Activated CD8-positive, alpha-beta T cell treated with anti-CD3 and anti-CD28 coated beads for 36 hours (primary cell): ENCODE measurements at regions not wholly inside any gene's neighbourhood (a gene's known extent, or its start where the extent isn't known, plus 50 kb on each side); places are given as distances from the start of the nearest gene placed in this dataset.

Experiments
- ATAC-seq: fragments of 200-7000 bp; cut with Tn5 transposase; one replicate; pipeline ENCODE4 v1.10.0; 2021; ENCODE audit warnings: mild to moderate bottlenecking, moderate library complexity
- CTCF ChIA-PET: fragments of 350-600 bp; sonication (Branson Sonifier 250); formaldehyde crosslinking; loops from one replicate; lab custom pipeline; 2021; ENCODE audit warnings: antibody characterized with exemption; lab: Charles Lee
- POLR2A ChIA-PET: fragments of 350-600 bp; sonication (Branson Sonifier 250); formaldehyde crosslinking; loops from one replicate; lab custom pipeline; 2021; ENCODE audit warnings: antibody characterized with exemption; lab: Charles Lee
- DNase-seq: peaks from one replicate; pipeline ENCODE4 v3.0.0-alpha.2; 2020
- H3K27ac Mint-ChIP-seq: one replicate; pipeline ENCODE4 v1.8.0; 2021; ENCODE audit warnings: mild to moderate bottlenecking, mixed read lengths
- H3K27me3 Mint-ChIP-seq: one replicate; pipeline ENCODE4 v1.8.0; 2021; ENCODE audit warnings: mixed read lengths
- H3K36me3 Mint-ChIP-seq: one replicate; pipeline ENCODE4 v1.8.0; 2021; ENCODE audit warnings: low read depth, mixed read lengths
- H3K4me1 Mint-ChIP-seq: one replicate; pipeline ENCODE4 v1.8.0; 2021; ENCODE audit warnings: low read depth, mixed read lengths
- H3K4me3 Mint-ChIP-seq: one replicate; pipeline ENCODE4 v1.8.0; 2021; ENCODE audit warnings: mild to moderate bottlenecking, moderate library complexity, mixed read lengths
- H3K9me3 Mint-ChIP-seq: one replicate; pipeline ENCODE4 v1.8.0; 2021; ENCODE audit warnings: mixed read lengths
- intact Hi-C: fragments of 100-400 bp; cut with micrococcal nuclease; formaldehyde crosslinking; loops from one replicate; pipeline ENCODE4 v1.10.0; 2022
- TF ChIP-seq, protein P1 (sequence below): fragments of 200-600 bp; IDR thresholded peaks from one replicate; pipeline ENCODE4 v1.8.0; 2022; ENCODE audit warnings: antibody characterized with exemption, mild to moderate bottlenecking

DNA sequence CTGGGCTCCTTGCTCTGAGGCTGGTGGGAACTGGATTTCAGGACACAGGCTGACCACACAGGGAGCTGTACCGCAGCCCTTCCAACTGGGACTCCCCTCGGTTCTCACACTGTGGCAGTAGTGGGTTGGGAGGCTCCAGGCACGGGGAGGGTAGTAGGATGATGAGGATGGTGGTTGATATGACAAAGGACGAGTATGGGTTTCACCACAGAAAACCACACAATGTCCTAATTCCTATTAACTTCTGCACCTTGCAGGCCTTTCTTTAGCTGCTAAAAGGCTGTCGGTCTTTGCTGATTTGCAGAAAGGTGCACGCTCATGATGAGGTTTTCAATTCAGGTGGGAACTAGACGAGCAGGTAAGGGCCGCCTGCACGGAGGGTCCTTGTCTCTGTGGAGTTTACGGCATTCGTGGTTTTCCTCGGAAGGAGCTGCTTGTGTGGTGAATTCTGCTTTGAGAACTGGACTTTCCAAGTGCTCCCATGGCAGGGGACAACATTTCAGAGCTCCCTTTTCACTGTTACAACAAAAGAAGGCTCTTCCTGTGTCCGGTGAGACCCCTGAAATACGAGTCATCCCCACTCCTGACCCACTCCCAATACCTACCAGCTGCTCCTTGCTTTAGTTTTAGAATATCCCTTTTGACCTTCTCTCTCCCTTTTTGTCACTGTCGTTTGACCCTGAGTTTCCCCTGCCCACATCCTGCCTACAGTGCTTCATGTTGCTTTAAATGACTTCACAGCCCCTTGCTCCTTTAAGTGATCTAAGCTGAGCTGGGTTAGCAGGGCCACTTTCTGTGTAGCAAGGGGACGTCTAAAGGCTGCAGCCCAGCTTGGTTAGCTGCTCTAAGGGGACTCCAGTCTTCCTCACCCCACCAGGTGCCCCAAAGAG, 125.1 kb downstream of the MRPS6 start:
- Mint-ChIP-seq H3K4me3 (peak overlapping the region; percentile 13), H3K27me3 (no peaks in the 10 kb centered on the region), H3K4me1 (peaks cover 47% of the 10 kb centered on the region), H3K27ac (peak overlapping the region; percentile 83), H3K9me3 (peaks cover 1% of the 10 kb centered on the region), H3K36me3 (no peaks in the 10 kb centered on the region)
- ChIA-PET POLR2A (interaction anchor here (0.7 to 1.2 kb wide), 4 partner anchors 11 to 274 kb away, joined by 3 to 4 read pairs (median 3); partner anchors contain the start of genes MRPS6 and SLC5A3), CTCF (interaction anchor here (0.9 to 2.8 kb wide), 5 partner anchors 10 to 274 kb away, joined by 3 to 11 read pairs (median 4); no protein-coding TSS in a partner anchor)
- peak; percentile 74 for DNase-seq
- intact Hi-C loops, result loop anchor here (2.0 kb wide), 1 partner anchor 70 kb away; no protein-coding TSS in a partner anchor
- TF ChIP-seq, protein P1, sequence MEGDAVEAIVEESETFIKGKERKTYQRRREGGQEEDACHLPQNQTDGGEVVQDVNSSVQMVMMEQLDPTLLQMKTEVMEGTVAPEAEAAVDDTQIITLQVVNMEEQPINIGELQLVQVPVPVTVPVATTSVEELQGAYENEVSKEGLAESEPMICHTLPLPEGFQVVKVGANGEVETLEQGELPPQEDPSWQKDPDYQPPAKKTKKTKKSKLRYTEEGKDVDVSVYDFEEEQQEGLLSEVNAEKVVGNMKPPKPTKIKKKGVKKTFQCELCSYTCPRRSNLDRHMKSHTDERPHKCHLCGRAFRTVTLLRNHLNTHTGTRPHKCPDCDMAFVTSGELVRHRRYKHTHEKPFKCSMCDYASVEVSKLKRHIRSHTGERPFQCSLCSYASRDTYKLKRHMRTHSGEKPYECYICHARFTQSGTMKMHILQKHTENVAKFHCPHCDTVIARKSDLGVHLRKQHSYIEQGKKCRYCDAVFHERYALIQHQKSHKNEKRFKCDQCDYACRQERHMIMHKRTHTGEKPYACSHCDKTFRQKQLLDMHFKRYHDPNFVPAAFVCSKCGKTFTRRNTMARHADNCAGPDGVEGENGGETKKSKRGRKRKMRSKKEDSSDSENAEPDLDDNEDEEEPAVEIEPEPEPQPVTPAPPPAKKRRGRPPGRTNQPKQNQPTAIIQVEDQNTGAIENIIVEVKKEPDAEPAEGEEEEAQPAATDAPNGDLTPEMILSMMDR, result no peak
- peak; percentile 83 for ATAC-seq

GRCh38 chr21:34199121-34199910, 125.9 kb downstream of the MRPS6 start:
- Mint-ChIP-seq H3K36me3 (no peaks in the 10 kb centered on the region), H3K27me3 (no peaks in the 10 kb centered on the region), H3K27ac (peak overlapping the region; percentile 83), H3K4me3 (peak overlapping the region; percentile 13), H3K9me3 (no peaks in the 10 kb centered on the region), H3K4me1 (peaks cover 43% of the 10 kb centered on the region)
- CTCF ChIA-PET, result interaction anchor here (0.9 to 2.8 kb wide), 4 partner anchors 9 to 275 kb away, joined by 3 to 11 read pairs (median 4); no protein-coding TSS in a partner anchor
- no peak for DNase-seq
- TF ChIP-seq, protein P1, result no peak
- peak; percentile 12 for ATAC-seq
- POLR2A ChIA-PET, result interaction anchor here (0.7 to 1.2 kb wide), 4 partner anchors 10 to 275 kb away, joined by 3 to 4 read pairs (median 3); partner anchors contain the start of genes MRPS6 and SLC5A3
- intact Hi-C loops, result loop anchor here (2.0 kb wide), 1 partner anchor 71 kb away; no protein-coding TSS in a partner anchor

DNA sequence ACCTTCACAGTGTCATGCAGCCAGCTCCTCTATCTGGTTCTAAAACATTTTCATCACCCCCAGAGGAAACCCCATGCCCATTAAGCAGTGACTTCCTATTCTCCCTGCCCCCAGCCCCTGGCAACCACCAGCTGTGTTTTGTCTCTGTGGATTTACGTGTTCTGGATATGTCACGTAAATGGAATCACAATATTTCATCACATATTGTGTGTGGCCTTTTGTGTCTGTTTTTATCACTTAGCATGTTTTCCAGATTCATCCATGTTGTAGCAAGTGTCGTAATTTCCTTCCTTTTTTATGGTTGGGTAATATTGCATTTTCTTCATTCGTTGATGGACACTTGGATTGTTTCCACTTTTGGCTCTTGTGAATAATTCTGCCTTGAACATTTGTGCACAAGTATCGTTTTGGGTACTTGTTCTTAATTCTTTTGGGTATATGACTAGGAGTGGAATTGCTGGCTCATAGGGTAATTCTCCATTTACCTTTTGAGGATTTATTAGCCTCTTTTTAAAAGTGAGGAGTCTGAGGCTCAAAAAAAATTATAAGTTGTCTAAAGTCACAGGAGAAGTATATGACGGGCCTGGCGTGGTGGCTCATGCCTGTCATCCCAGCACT, 127.0 kb downstream of the MRPS6 start:
- DNase-seq (no peak), ATAC-seq (no peak)
- Mint-ChIP-seq H3K27ac (no peak overlapping the region), H3K27me3 (no peaks in the 10 kb centered on the region), H3K4me3 (no peak overlapping the region), H3K4me1 (peaks cover 43% of the 10 kb centered on the region), H3K36me3 (no peaks in the 10 kb centered on the region), H3K9me3 (no peaks in the 10 kb centered on the region)
- CTCF ChIA-PET, result interaction anchor here (0.8 to 2.8 kb wide), 4 partner anchors 11 to 277 kb away, joined by 3 to 21 read pairs (median 8); no protein-coding TSS in a partner anchor
- TF ChIP-seq, protein P1, result no peak
- POLR2A ChIA-PET, result interaction anchor here (1.3 kb wide), 1 partner anchor 71 kb away, joined by 4 read pairs; no protein-coding TSS in a partner anchor
- intact Hi-C loops, result no loop called here

- no peak for ATAC-seq
- no peaks in the 10 kb centered on the region for H3K9me3 Mint-ChIP-seq
- DNase-seq, result no peak
- no peaks in the 10 kb centered on the region for H3K27me3 Mint-ChIP-seq
- H3K27ac Mint-ChIP-seq, result peak overlapping the region; percentile 69
- H3K36me3 Mint-ChIP-seq, result no peaks in the 10 kb centered on the region
- TF ChIP-seq, protein P1, result no peak
- intact Hi-C loops, result no loop called here
- CTCF ChIA-PET, result interaction anchor here (1.1 to 2.5 kb wide), 6 partner anchors 9 to 277 kb away, joined by 5 to 21 read pairs (median 10); no protein-coding TSS in a partner anchor
- POLR2A ChIA-PET, result interaction anchor here (1.3 kb wide), 1 partner anchor 71 kb away, joined by 4 read pairs; no protein-coding TSS in a partner anchor
- peak overlapping the region; percentile 67 for H3K4me3 Mint-ChIP-seq
- H3K4me1 Mint-ChIP-seq, result peaks cover 47% of the 10 kb centered on the region
Observed at GRCh38 chr21:34201001-34201400, 127.6 kb downstream of the MRPS6 start.
